GM18505 (cell line): ENCODE measurements at regions not wholly inside any gene's neighbourhood (a gene's known extent, or its start where the extent isn't known, plus 50 kb on each side); places are given as distances from the start of the nearest gene placed in this dataset.
"Not testable (repeated sequence)": the region's sequence is repeated elsewhere in the genome, so short reads cannot be mapped to it uniquely, and the experiment has no call there.

Source experiments
- ATAC-seq: cut with Tn5 transposase; IDR thresholded peaks from one replicate; pipeline ENCODE4 v1.9.1; 2021; ENCODE audit not compliant: unreplicated experiment
- POLR2A ChIP-seq: IDR thresholded peaks from 4 replicates; pipeline ENCODE4 v1.6.1; 2011; ENCODE audit warnings: borderline replicate concordance; ENCODE audit not compliant: insufficient read depth, insufficient read length; ENCODE audit errors: extremely low read depth

DNA sequence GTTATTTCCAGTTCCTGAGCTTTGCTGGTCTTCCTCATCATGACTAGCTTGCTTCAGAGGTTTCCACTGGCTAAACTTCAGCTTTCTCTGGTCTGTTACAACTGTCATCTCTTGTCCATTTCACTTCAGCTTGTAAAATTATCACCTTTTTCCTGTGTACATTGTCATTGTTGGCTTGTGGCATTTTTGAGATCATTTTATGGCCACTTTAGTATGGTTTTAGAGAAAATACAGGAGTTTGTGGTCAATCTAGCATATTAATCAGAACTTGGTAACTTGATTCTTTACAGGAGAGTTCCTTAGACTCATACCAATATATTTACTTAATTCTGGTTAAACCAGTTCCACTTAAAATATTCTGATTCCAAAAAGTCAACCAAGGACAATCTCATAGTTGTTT is 235.9 kb upstream of the KITLG start:
- ATAC-seq, result no peak
- TF ChIP-seq POLR2A, result no peak

DNA sequence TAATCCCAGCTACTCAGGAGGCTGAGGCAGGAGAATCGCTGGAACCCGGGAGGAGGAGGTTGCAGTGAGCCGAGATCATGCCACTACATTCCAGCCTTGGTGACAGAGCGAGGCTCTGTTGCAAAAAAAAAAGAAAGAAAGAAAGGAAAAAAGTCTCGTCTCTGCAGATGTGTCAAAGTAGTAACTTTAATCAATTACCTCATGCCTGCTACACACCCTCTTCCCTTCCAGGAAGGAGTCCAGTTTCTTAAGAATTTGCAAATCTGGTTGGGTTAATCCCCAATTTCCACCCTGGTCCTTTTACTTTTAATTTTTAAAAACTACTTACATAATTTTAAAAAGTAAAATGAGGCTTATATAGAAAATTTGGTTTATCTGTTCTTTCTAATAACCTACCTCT is 234.5 kb upstream of the KITLG start:
- no peak for TF ChIP-seq POLR2A
- ATAC-seq, result no peak

DNA sequence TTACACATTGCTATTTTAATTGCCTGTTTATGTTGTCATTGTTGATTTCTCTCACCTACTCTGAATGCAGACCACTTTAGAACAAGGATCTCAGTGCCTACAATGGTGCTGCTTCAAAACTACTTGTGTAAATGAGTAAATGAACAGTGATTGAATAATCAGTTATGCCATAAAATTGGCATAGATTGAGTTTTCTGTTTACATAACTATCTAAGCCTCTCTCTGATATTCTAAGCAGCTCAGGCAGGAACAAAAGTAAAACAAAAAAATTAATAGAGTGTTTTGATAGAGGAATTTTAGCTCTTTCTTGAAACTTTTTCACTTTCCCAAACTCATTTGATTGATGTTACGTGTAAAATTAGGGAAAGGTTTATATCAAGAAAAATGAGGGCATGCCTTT is 232.3 kb upstream of the KITLG start:
- no peak for TF ChIP-seq POLR2A
- no peak for ATAC-seq

DNA sequence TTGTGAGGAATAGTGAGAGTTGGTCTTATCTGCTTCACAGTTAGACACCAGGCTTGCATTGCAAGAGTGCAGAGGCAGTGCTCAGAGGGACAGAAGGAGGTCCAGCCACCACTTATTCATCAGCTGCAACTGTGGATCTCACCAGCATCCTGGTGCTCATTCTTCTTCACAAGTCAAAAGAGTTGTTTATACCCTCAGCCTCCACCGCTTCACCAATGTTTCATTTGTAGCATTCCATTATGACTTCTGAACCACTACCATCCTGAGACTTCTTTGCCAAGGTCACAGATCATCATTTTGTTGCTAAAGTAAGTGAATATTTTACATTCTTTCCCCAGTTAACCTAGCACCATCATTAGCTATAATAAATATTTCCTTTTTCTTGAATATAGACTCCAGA is 230.5 kb upstream of the KITLG start:
- no peak for ATAC-seq
- TF ChIP-seq POLR2A, result no peak

DNA sequence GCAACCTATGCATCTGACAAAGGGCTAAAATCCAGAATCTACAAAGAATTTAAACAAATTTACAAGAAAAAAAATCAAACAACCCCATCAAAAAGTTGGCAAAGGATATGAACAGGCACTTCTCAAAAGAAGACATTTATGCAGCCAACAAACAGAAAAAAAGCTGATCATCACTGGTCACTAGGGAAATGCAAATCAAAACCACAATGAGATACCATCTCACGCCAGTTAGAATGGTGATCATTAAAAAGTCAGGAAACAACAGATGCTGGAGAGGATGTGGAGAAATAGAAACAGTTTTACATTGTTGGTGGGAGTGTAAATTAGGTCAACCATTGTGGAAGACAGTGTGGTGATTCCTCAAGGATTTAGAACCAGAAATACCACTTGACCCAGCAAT is 229.6 kb upstream of the KITLG start:
- ATAC-seq, result not testable (repeated sequence)

DNA sequence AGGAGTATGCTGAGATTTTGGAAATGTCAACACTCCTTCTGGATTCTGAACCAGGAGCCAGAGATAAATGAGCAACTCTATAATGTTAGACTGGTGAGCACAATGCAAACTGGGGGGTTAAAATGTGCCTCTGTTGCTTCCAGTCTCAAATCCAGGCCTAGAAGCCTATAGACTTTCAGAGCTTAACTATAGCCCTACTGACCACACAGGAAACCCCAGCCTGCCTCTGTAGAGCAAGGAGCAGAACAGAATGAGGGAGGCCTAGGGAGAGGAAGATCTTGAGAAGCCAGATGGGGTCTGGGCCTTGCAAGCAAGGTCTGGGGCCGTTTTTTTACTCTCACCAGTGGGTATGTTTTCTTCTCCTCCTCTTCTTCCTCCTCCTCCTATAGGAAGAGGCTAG is 225.4 kb upstream of the KITLG start:
- TF ChIP-seq POLR2A, result no peak
- ATAC-seq, result no peak

DNA sequence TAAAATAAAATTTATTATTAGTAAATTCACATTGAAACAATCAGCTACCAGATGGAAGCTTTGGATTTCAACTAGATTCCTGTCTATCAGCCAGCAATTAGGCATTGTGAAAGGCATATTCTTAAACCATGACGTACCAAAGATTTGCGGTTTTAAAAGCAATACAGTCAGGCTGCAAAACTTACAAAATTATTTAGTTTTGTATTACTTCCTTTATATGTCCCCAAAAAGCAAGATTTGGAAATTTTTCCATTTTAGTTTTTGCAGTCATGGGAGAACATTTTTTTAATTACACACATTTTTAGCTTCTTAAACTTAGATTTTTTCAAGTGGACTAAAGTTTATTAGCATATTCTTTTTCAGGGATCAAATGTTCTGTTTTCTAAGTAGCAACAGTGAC is 225.0 kb upstream of the KITLG start:
- no peak for ATAC-seq
- TF ChIP-seq POLR2A, result no peak

DNA sequence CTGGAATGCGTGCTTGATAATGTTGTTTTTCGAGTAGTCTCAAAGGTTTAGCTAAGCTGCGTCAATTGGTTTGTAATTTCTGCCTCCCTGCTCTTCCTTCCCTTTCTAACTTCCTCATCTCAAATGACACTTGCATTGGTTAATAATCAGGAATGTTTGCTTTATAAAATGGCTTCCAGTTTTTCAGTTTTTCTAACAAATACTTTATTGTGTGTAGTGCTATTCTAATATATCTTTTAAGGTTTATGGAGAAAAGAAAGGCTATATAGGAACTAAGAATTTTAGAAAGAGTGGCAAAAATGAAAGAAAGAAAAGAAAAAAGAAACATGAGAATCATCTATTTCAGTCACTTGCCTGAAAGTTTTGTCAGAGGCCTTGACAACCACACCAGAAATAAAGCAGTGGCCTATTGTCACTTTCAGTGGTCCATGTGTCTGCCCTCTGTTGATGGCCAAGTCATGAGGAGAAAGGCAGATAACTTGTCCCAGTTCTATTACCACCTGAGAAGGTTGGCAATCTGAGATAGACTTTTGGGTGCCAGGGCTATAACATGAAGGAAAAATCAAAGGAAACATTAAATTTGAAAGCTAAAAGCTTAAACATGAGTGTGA is 221.9 kb upstream of the KITLG start:
- no peak for TF ChIP-seq POLR2A
- ATAC-seq, result no peak

DNA sequence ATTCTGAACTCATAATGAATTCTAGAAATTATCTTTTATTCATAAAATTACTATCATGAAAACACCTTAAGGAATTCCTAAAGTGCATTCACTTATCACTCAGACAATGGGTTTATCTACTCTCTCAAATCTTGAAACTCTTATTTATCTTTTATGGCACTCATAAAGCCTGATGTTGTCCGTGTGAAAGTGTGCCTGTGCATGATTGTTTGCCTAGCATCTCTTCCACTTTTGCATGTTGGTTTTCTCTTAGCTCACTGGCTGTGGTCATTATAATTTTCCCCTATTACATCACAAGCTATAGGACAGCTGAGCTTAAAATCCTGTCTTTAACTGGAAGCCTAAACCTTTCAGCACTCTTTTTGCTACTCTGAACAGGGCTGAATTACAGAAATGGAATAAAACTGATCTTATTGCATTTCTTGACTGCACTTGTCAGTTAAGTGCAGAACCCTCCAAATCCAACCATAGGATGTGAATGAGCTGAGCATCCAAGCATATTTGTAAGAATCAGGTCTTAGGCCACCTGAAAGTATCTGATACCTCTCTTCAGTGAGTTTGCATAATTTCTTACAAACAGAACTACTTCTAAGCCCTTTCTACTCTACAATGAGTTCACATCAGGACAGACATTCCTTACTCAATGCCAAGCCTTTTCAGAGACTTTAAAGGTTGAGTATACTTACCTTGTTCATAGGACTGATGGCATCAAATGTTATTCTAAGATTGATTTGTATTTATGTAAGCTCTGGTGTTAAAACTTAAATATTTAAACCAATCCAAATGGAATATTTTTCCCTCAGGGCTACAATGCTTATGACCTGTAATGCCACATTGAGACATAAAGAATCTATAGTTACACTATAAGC is 221.2 kb upstream of the KITLG start:
- ATAC-seq, result no peak
- TF ChIP-seq POLR2A, result no peak

DNA sequence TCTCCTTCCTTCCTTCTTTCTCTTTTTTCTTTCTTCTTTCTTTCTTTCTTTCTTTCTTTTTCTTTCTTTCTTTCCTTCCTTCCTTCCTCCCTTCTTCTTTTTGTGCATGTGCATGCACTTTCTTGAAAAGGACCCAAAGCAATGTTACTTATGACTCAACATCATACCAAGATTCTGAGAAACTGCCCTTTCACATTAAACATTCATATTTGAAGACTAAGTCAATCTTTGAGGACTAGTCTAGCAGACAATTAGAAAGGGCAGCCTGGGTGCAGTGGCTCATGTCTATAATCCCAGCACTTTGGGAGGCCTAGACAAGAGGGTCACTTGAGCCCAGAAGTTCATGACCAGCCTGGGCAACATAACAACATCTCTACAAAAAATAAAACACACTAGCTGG is 212.8 kb upstream of the KITLG start:
- no peak for ATAC-seq
- no peak for TF ChIP-seq POLR2A

DNA sequence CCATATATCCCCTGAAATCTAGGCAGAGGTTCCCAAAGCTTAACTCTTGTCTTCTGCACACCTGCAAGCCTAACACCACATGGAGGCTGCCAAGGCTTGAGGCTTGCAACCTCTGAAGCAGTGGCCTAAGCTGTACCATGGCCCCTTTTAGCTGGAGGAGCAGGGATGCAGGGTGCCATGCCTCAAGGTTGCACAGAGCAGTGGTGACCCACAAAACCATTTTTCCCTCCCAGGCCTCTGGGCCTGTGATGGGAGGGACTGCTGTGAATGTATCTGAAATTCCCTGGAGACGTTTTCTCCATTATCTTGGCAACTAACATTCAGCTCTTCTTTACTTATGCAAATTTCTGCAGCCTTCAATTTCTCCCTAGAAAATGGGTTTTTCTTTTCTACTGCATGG is 210.0 kb upstream of the KITLG start:
- no peak for TF ChIP-seq POLR2A
- no peak for ATAC-seq

DNA sequence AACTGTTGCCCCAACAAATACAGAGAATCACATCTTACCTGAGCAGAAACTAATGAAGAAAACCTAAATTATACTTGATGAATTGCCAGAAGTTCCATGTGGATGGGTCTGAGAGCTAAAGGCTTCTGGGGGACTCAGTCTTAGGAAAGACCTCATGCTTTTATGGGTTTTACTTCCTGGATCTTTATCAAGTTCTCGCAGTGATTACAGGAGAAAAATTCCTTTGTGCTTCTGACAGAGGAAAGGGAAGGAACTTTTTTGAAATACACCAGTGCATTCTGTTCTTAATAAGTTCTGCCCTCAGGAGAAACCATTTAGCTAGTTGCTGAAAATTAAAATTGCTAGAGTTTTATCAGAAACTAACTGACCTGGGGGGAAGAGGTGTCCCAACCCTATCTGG is 203.9 kb upstream of the KITLG start:
- no peak for TF ChIP-seq POLR2A

DNA sequence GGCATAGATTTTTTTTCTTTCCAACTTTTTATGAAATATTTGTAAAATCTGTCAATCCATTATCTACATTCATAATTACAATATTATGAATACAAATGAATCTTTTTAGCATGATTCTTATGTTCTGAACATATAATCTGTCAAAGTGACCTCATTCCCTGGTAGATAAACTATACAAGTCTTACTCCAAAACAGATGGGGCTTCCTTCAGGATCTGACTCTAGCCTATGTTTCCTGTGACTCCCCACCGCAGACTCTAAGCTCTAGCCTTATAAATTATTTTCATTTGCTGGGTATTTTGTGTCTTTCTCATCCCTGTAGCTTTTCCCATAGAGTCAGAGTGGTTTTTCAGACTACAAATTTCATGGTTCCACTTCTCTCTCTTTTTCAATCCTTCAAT is 202.1 kb upstream of the KITLG start:
- TF ChIP-seq POLR2A, result no peak
- no peak for ATAC-seq

More for the DNA sequence above, 203.9 kb upstream of the KITLG start:
- no peak for ATAC-seq

DNA sequence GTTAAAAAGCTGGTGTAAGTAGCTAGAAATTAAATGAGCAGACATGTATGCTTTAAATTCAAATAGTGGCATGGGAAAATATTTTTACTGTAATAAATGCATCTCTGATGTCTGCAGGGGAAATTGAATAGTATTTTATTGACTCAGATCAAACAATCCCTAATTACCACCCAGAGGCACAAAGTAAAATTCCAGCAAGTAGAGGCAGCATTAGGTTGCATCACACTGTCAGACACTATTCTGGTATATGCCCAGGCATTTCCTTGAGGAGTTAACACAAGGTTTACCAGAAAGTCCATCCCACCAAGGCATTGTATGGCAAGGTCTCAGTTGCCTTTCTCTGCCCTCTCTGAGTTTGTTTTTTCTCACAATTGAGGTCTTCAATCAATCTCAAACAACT is 201.6 kb upstream of the KITLG start:
- no peak for ATAC-seq

More for the DNA sequence above, 201.6 kb upstream of the KITLG start:
- no peak for TF ChIP-seq POLR2A
